ENCODE measurements at regions not wholly inside any gene's neighbourhood (a gene's known extent, or its start where the extent isn't known, plus 50 kb on each side); places are given as distances from the start of the nearest gene placed in this dataset.

DNA sequence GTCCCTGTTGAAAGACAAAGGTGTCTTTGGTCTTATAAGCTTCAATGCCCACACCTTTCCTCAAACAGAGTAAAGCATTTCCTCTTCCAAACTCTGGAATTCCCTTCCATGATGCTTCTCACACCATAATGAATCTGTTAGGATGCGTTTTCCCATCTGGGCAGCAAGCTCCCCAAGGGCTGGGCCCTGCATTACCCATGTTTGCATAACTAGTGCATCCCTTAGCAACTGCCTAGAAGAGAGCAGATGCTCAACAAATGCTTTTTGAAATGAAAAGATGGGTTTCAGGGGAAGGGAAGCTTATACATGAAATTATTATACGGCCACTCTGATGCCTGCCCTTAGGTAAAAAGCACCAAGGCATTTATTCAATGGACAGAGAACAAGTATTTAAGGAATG is 124.5 kb upstream of the CCL2 start:
- no peak for TF ChIP-seq TSHZ2 (CRISPR knock-in tag; IDR thresholded peaks at IDR 0.05)
- TF ChIP-seq, protein P1, sequence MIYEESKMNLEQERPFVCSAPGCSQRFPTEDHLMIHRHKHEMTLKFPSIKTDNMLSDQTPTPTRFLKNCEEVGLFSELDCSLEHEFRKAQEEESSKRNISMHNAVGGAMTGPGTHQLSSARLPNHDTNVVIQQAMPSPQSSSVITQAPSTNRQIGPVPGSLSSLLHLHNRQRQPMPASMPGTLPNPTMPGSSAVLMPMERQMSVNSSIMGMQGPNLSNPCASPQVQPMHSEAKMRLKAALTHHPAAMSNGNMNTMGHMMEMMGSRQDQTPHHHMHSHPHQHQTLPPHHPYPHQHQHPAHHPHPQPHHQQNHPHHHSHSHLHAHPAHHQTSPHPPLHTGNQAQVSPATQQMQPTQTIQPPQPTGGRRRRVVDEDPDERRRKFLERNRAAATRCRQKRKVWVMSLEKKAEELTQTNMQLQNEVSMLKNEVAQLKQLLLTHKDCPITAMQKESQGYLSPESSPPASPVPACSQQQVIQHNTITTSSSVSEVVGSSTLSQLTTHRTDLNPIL (CRISPR knock-in tag; IDR thresholded peaks at IDR 0.05; ENCODE audit: low read depth), result no peak
- TF ChIP-seq RARB (CRISPR knock-in tag; IDR thresholded peaks at IDR 0.05), result no peak
- no peak for TF ChIP-seq PATZ1 (CRISPR knock-in tag; IDR thresholded peaks at IDR 0.05; ENCODE audit: borderline replicate concordance)
